ENCODE measurements at regions not wholly inside any gene's neighbourhood (a gene's known extent, or its start where the extent isn't known, plus 50 kb on each side); places are given as distances from the start of the nearest gene placed in this dataset.

DNA sequence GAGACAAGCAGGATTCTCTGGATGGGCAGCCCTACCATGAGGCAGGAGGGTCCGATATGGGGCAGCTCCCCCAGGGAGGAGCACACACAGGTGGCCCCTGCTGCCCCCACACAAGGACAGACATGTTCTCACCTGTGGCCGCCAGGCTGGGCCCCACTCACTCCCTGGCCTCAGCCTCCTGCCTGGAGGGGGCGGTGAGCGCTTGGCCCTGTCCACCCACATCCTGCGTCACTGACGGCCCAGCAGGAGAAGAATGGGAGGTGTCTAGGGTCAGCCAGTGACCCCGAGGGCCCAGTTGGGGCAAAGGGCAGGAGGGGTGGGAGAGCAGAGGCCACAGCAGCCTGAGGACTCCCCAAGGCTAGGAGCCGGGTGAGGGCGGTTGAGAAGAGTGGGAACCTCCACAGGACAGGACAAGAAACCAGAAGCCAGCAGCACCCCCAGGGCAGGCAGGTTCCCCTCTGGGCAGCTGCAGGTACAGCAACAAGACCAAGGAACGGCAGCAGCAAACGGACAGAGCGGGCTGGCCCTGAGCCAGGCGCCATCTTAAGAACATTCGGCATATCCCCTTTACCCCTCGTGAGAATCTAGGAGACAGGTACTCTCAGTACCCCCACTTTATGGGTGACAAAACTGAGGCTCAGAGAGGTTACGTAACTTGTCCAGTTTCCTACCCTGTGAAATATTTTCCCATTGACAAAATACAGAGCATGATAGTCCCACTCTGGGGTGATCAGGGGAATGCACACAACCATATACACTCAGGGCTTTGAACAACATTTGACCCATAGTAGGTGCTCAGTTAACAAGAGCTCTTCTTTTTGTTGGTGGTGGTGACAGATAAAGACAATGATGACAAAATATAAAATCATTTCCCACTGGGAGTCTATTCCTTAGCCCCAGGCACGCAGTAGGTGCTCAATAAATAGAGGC, 74.3 kb downstream of the NCOR2 start:
- TF ChIP-seq, protein P1, sequence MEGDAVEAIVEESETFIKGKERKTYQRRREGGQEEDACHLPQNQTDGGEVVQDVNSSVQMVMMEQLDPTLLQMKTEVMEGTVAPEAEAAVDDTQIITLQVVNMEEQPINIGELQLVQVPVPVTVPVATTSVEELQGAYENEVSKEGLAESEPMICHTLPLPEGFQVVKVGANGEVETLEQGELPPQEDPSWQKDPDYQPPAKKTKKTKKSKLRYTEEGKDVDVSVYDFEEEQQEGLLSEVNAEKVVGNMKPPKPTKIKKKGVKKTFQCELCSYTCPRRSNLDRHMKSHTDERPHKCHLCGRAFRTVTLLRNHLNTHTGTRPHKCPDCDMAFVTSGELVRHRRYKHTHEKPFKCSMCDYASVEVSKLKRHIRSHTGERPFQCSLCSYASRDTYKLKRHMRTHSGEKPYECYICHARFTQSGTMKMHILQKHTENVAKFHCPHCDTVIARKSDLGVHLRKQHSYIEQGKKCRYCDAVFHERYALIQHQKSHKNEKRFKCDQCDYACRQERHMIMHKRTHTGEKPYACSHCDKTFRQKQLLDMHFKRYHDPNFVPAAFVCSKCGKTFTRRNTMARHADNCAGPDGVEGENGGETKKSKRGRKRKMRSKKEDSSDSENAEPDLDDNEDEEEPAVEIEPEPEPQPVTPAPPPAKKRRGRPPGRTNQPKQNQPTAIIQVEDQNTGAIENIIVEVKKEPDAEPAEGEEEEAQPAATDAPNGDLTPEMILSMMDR (conservative IDR thresholded peaks at IDR 0.05), result no peak
- TF ChIP-seq ZFX (IDR thresholded peaks at IDR 0.05), result no peak

Measured in C4-2B (cell line).